GM18861 (cell line): ENCODE measurements at regions not wholly inside any gene's neighbourhood (a gene's known extent, or its start where the extent isn't known, plus 50 kb on each side); places are given as distances from the start of the nearest gene placed in this dataset.
"Not testable (repeated sequence)": the region's sequence is repeated elsewhere in the genome, so short reads cannot be mapped to it uniquely, and the experiment has no call there.

Experiments used
- ATAC-seq: cut with Tn5 transposase; IDR thresholded peaks from one replicate; pipeline ENCODE4 v1.9.1; 2021; ENCODE audit not compliant: unreplicated experiment

GRCh38 chr2:184049566-184049965, 548.8 kb upstream of the ZNF804A start:
- no peak for ATAC-seq

DNA sequence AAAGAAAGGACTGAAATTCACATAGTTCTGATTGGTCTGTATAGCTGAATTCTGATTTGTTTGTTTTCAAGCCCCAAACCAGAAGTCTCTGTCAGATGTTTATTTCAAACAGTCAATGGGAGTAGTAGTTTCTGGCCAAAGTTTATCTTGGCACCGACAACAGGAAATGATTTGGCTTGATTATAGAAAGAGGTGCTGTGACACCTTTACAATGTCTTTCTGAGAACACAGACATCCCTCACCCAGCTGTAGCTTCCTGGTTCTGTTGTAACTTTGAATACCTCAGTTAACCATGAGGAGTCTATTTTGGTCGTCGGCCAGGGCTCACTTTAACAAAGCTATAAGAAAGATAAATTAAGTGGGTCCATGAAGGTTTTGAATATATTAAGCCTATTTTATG, 545.0 kb upstream of the ZNF804A start:
- no peak for ATAC-seq

DNA sequence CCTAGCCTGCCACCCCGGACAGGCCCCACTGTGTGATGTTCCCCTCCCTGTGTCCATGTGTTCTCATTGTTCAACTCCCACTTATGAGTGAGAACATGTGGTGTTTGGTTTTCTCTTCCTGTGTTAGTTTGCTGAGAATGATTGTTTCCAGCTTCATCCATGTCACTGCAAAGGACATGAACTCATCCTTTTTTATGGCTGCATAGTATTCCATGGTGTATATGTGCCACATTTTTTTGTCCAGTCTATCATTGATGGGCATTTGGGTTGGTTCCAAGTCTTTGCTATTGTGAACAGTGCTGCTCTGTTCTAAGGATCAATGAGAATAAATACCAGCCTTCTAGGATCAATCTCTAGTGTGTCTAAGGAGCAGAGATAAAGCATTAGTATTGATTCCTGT, 543.9 kb upstream of the ZNF804A start:
- not testable (repeated sequence) for ATAC-seq

GRCh38 chr2:184057910-184058309, 540.4 kb upstream of the ZNF804A start:
- ATAC-seq: no peak

DNA sequence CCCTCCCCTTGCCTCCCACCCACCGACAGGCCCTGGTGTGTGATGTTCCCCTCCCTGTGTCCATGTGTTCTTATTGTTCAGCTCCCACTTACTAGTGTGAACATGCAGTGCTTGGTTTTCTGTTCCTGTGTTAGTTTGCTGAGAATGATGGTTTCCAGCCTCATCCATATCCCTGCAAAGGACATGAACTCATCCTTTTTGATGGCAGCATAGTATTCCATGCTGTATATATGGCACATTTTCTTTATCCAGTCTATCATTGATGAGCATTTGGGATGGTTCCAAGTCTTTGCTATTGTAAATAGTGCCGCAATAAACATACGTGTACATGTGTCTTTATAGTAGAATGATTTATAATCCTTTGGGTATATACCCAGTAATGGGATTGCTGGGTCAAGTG, 538.1 kb upstream of the ZNF804A start:
- ATAC-seq: not testable (repeated sequence)

DNA sequence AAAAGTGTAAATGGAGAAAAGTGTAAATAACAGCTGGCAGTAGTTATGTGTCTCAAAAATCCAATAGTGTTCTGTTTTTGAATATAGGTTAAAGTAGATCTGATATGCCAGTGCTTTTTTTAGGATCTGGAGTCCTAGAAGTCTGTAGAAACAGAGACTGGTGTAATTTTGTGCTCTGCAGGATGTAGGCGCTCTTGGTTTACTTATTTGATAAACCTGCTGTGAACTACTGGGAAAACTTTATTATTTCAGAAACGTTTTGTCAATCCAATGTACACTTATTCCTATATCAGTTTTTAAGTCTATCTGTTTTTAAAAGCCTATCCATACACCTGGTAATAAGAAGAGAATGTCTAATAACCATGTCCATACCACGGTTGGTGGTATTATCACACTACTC, 530.8 kb upstream of the ZNF804A start:
- no peak for ATAC-seq

DNA sequence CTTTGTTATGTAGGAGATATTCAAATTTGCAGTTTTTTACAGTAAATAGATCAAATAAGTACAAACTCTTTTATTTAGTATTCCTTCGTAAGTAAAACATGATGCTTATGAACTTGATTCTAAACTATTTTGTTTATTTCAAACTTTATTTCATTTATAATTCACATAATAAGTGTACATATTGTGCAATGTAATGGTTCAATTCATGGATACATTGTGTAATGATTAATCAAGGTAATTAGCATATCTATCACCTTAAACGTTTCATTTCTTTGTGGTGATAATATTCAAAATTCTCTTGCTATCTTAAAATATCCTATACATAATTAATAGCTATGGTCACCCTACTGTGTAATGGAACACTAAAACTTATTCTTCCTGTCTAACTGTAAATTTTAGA, 525.9 kb upstream of the ZNF804A start:
- ATAC-seq: no peak

GRCh38 chr2:184078496-184078895, 519.8 kb upstream of the ZNF804A start:
- no peak for ATAC-seq

DNA sequence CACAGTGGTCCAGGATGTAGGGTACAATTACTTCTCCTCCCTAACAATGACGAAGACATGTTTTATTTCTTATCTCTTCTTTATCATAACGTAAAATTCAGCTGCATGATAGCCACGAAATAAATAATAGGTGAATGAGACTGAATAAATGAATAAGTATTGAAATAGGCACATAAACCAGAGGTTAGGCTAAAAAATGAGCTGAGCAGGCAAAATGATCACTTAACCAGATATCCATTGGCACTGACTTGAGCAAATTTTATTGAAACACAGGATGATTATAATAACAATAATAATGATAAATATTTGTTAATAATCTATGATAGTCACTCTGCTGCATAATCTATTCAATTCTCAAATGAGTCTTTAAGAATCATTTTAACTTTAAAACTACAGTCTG, 506.9 kb upstream of the ZNF804A start:
- no peak for ATAC-seq

GRCh38 chr2:184113696-184114403, 484.5 kb upstream of the ZNF804A start:
- ATAC-seq: peak; percentile 63

- ATAC-seq: peak; percentile 52
These were observed 483.9 kb upstream of the ZNF804A start for GRCh38 chr2:184114439-184114838.

- ATAC-seq: no peak
These were observed 478.1 kb upstream of the ZNF804A start for GRCh38 chr2:184119989-184120800.

GRCh38 chr2:184125867-184126266, 472.5 kb upstream of the ZNF804A start:
- ATAC-seq: no peak

DNA sequence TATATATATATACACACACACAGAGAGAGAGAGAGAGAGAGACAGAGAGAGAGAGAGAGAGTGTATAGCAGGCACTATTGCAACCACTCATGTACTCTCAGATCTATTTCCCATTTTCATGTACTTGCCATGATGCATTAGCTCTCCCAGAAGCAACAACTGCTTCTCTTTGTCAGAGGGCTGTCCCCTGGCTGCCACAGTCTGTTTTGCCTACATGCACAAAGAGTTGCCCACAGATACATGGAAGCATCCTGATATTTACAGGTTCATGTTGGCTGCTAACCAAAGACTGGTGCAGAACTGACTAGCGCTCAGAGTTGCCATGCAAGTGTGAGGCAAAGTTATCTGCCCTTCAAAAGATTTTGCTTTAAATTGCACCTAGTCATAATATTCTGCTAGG, 469.3 kb upstream of the ZNF804A start:
- no peak for ATAC-seq

- no peak for ATAC-seq
These were observed 460.4 kb upstream of the ZNF804A start for GRCh38 chr2:184137955-184138354.

- no peak for ATAC-seq
These were observed 456.5 kb upstream of the ZNF804A start for GRCh38 chr2:184141866-184142265.

GRCh38 chr2:184154438-184154837, 443.9 kb upstream of the ZNF804A start:
- ATAC-seq: no peak

- ATAC-seq: no peak
These were observed 442.5 kb upstream of the ZNF804A start for GRCh38 chr2:184155791-184156190.

GRCh38 chr2:184157141-184157540, 441.2 kb upstream of the ZNF804A start:
- ATAC-seq: no peak

DNA sequence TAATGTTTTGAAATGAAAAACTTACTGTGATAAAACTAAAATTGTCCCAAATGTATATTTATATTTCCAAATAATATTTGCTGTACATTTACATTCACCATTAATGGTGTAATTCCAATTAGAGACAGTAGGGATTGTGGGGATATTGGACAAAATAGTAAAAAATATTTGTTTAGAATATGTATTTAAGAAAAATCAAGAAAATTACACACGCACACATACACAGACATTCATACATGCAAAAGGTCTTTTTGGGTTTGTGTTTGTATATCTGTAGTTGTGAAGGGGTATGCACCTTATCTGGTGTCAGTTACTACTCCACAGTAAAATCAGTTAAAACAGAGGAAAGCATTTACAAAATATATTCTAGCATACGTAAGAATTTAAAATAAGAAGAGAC, 435.9 kb upstream of the ZNF804A start:
- ATAC-seq: no peak

DNA sequence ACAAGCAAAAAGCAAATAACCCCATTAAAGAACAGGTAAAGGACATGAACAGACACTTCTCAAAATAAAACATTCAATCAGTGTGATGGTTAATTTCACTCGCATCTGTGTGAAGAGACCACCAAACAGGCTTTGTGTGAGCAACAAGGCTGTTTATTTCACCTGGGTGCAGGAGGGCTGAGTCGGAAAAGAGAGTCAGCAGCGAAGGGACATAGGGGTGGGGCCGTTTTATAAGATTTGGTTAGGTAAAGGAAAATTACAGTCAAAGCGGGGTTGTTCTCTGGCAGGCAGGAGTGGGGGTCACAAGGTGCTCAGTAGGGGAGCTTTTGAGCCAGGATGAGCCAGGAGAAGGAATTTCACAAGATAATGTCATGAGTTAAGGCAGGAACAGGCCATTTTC, 429.5 kb upstream of the ZNF804A start:
- not testable (repeated sequence) for ATAC-seq

DNA sequence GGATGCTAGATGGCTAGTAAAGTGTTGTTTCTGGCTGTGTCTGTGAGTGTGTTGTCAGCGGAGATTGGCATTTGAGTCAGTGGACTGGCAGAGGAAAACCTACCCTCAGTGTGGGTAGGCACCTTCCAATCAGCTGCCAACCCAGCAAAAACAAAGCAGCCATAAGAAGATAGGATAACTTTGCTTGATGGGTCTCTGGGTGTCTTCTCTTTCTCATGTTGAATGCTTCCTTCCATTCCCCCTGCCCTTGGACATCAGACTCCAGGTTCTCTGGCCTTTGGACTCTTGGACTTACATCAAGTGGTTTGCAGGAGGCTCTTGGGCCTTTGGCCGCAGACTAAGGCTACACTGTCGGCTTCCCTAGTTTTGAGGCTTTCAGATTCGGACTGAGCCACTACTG, 429.0 kb upstream of the ZNF804A start:
- no peak for ATAC-seq
